Transverse colon (tissue), 4 donors: ENCODE measurements at regions not wholly inside any gene's neighbourhood (a gene's known extent, or its start where the extent isn't known, plus 50 kb on each side); places are given as distances from the start of the nearest gene placed in this dataset.
"Not testable (repeated sequence)": the region's sequence is repeated elsewhere in the genome, so short reads cannot be mapped to it uniquely, and the experiment has no call there.

Experiments
- DNase-seq: peaks from one replicate; pipeline ENCODE4 v3.0.0-alpha.2; 2019
- H3K27ac ChIP-seq, 4 donors: fragments of 200-600 bp; sonication (generic); 2 replicates each; pipeline ENCODE4 v1.5.1; 2016 to 2018; ENCODE audit warnings: inconsistent platforms in 4 of 4
- H3K27me3 ChIP-seq: fragments of 200-600 bp; sonication (generic); 2 replicates; pipeline ENCODE4 v1.5.1; 2017; ENCODE audit warnings: inconsistent platforms
- H3K36me3 ChIP-seq, 4 donors: fragments of 200-600 bp; sonication (generic); 2 replicates each; pipeline ENCODE4 v1.5.1; 2017 to 2019; ENCODE audit warnings: inconsistent platforms in 4 of 4
- H3K4me1 ChIP-seq, 4 donors: fragments of 200-600 bp; sonication (generic); 2 replicates each; pipeline ENCODE4 v1.5.1; 2017 to 2020; ENCODE audit warnings: inconsistent platforms in 4 of 4
- H3K4me3 ChIP-seq, 4 donors: fragments of 200-600 bp; sonication (generic); 1 replicate in 1 of 4; 2 replicates in 3 of 4; pipeline versions ENCODE4 v1.5.1 to v1.6.1; 2017 to 2019; ENCODE audit warnings: inconsistent platforms in 4 of 4
- H3K9me3 ChIP-seq, 2 donors: fragments of 200-600 bp; sonication (generic); 2 replicates each; pipeline ENCODE4 v1.5.1; 2017 to 2019; ENCODE audit warnings: inconsistent platforms in 2 of 2
- EP300 ChIP-seq: sonication (generic); formaldehyde crosslinking; IDR thresholded peaks from one replicate; pipeline ENCODE4 v1.6.1; 2017; ENCODE audit warnings: antibody characterized with exemption, low read depth
- POLR2A ChIP-seq: fragments of 450-650 bp; IDR thresholded peaks from one replicate; pipeline ENCODE4 v1.6.1; 2016; ENCODE audit warnings: antibody characterized with exemption, mild to moderate bottlenecking, moderate library complexity
- POLR2AphosphoS5 ChIP-seq, 3 donors: sonication (generic); formaldehyde crosslinking; IDR thresholded peaks; one replicate each; pipeline ENCODE4 v1.6.1; 2016; ENCODE audit warnings: antibody characterized with exemption in 3 of 3
- WGBS, 2 donors: methylation state at CpG; one replicate each; pipeline ENCODE4 v1.1.5; 2018; ENCODE audit warnings: low coverage in 1 of 2; 5-methylcytosine and 5-hydroxymethylcytosine counted together
- in situ Hi-C, 4 donors: fragments of 200-750 bp; cut with MboI; loops; one replicate each; pipeline versions ENCODE4 v1.15.0 to v1.15.1; 2017; ENCODE audit warnings: low sequenced_read_pairs in 3 of 4, low pct_ligation_motif_present in 1 of 4, low pct_unique_long_range_greater_than_20kb in 1 of 4
- intact Hi-C: fragments of 100-400 bp; cut with DNase I; formaldehyde crosslinking; loops from one replicate; pipeline ENCODE4 v1.15.1; 2023; ENCODE audit warnings: low total_unique reads
- TF ChIP-seq, protein P1 (sequence below), 5 experiments: fragments of 200-600 bp in 3 of 5; fragments of 450-650 bp in 2 of 5; sonication (generic) in 3 of 5; IDR thresholded peaks; 1 replicate in 2 of 5; 2 replicates in 3 of 5; pipeline ENCODE4 v1.5.1; 2016 to 2017; ENCODE audit warnings: antibody characterized with exemption in 5 of 5, inconsistent platforms in 3 of 5, mild to moderate bottlenecking in 2 of 5, moderate library complexity in 1 of 5

DNA sequence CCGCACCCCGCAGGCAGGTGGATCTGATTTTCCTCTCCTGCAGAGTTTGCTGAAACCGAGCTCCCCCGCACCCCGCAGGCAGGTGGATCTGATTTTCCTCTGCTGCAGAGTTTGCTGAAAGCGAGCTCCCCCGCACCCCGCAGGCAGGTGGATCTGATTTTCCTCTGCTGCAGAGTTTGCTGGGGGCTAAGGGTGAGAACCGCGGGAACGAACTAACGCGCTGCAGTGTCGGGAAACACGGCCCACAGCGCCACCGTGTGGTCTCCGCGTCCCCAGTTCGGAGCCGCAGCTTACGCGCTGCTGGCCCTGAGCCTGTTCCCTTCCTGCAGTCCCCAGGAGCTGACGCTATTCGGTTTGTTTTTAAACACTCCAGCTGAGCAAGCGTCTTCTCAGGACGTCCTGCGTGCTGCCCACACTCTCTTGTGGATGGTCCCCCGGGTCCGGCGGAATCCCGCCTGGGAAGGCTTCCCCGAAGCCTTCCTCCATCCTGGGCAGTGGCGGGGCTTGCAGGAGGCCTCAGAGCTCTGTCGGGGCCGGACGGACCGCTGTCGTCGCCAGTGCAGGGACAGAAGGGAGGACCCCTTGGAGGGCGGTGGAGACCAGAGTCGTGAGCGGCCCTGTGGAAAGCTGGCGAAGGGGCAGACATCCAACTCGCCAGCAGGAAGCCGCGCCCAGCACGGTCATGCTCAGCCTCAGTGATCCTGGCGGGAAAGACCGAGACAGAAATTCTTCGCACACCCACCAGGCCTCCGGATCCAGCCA is 121.2 kb upstream of the LPCAT1 start:
- in situ Hi-C loops (loop anchor here (10.0 to 25.0 kb wide), 5 partner anchors 158 to 470 kb away; no protein-coding TSS in a partner anchor), intact Hi-C loops (loop anchor here (2.0 to 5.0 kb wide), 2 partner anchors 258 to 476 kb away; no protein-coding TSS in a partner anchor)
- Histone ChIP-seq H3K4me1 (peaks cover 0 to 12% (median 4%) of the 10 kb centered on the region in 4 donors), H3K36me3 (no peaks in the 10 kb centered on the region), H3K27ac (no peak overlapping the region), H3K4me3 (peak overlapping the region in 2 of 4 donors; percentile 6 to 22), H3K27me3 (peaks cover 40% of the 10 kb centered on the region), H3K9me3 (no peaks in the 10 kb centered on the region)
- peak; percentile 83 for DNase-seq
- WGBS, 2 donors = 8% methylated on average over 40 of the region's 52 CpGs; no CpG with 5 or more reads in 1 of the 2 donors
- TF ChIP-seq EP300 (no peak), POLR2A (no peak), POLR2AphosphoS5 (IDR thresholded peaks at IDR 0.05) (no peak)
- TF ChIP-seq, protein P1, sequence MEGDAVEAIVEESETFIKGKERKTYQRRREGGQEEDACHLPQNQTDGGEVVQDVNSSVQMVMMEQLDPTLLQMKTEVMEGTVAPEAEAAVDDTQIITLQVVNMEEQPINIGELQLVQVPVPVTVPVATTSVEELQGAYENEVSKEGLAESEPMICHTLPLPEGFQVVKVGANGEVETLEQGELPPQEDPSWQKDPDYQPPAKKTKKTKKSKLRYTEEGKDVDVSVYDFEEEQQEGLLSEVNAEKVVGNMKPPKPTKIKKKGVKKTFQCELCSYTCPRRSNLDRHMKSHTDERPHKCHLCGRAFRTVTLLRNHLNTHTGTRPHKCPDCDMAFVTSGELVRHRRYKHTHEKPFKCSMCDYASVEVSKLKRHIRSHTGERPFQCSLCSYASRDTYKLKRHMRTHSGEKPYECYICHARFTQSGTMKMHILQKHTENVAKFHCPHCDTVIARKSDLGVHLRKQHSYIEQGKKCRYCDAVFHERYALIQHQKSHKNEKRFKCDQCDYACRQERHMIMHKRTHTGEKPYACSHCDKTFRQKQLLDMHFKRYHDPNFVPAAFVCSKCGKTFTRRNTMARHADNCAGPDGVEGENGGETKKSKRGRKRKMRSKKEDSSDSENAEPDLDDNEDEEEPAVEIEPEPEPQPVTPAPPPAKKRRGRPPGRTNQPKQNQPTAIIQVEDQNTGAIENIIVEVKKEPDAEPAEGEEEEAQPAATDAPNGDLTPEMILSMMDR (IDR thresholded peaks at IDR 0.05) = peak; percentile 75 to 84 (median 76)

DNA sequence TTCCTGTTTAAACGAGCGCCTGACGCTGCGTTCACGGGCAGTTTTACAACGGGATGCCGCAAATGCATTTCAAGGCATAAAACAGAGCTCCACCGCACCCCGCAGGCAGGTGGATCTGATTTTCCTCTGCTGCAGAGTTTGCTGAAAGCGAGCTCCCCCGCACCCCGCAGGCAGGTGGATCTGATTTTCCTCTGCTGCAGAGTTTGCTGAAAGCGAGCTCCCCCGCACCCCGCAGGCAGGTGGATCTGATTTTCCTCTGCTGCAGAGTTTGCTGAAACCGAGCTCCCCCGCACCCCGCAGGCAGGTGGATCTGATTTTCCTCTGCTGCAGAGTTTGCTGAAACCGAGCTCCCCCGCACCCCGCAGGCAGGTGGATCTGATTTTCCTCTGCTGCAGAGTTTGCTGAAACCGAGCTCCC is 120.6 kb upstream of the LPCAT1 start:
- Histone ChIP-seq H3K27me3 (peaks cover 34% of the 10 kb centered on the region), H3K4me1 (peaks cover 0 to 12% (median 4%) of the 10 kb centered on the region in 4 donors)
- in situ Hi-C loops = loop anchor here (10.0 to 25.0 kb wide), 5 partner anchors 157 to 470 kb away; no protein-coding TSS in a partner anchor
- WGBS, 2 donors = 4% methylated on average over 15 of the region's 22 CpGs; no CpG with 5 or more reads in 1 of the 2 donors
- H3K9me3 ChIP-seq, H3K36me3 ChIP-seq, DNase-seq, H3K27ac ChIP-seq, H3K4me3 ChIP-seq: not testable (repeated sequence)
- intact Hi-C loops = loop anchor here (2.0 to 5.0 kb wide), 2 partner anchors 257 to 476 kb away; no protein-coding TSS in a partner anchor

DNA sequence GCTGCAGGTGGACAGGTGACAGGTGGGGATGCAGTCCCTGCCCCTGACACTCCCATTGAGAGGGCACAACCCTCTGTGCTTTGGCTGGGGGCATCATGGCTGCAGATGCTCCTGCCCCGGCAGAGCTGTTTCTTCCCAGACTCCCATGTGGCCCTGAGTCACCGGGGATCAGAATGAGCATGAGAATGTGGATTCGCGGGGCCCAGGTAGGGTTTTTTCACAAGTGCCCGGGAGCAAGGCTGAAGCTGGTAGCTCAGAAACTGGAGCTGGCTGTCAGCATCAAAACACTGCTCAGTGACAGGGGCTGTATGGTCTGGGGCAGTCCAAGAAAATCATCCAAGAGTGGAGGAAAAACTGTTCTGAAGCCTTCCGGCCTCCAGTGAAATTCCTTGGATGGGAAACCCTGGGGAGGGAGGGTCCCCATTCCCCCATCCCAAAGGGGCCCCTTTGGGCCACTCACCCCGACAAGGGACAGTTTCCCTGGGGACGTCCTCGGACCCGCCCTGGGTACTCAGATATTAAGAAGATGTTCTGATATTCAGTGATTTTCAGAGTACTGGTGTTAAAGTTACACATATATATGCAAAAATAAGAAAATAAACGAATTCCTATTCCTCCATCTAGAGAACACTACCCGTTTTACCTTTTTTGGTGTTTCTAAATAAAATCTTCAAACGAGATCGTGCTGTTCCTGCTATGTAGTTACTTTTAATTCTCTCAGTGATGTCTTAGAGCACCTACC is 120.1 kb upstream of the LPCAT1 start:
- in situ Hi-C loops = loop anchor here (10.0 to 25.0 kb wide), 5 partner anchors 157 to 469 kb away; no protein-coding TSS in a partner anchor
- peaks cover 34% of the 10 kb centered on the region for H3K27me3 ChIP-seq
- no peak overlapping the region for H3K27ac ChIP-seq
- peaks cover 0 to 12% (median 4%) of the 10 kb centered on the region in 4 donors for H3K4me1 ChIP-seq
- DNase-seq = no peak
- intact Hi-C loops = loop anchor here (2.0 to 5.0 kb wide), 2 partner anchors 257 to 475 kb away; no protein-coding TSS in a partner anchor
- H3K36me3 ChIP-seq = no peaks in the 10 kb centered on the region
- H3K4me3 ChIP-seq = no peak overlapping the region
- no peak for TF ChIP-seq POLR2A
- no peak for TF ChIP-seq EP300
- TF ChIP-seq, protein P1 (IDR thresholded peaks at IDR 0.05) = no peak
- TF ChIP-seq POLR2AphosphoS5 (IDR thresholded peaks at IDR 0.05) = no peak
- H3K9me3 ChIP-seq = no peaks in the 10 kb centered on the region
- 23 to 30% methylated on average over 9 to 11 of the region's 14 CpGs for WGBS, 2 donors

DNA sequence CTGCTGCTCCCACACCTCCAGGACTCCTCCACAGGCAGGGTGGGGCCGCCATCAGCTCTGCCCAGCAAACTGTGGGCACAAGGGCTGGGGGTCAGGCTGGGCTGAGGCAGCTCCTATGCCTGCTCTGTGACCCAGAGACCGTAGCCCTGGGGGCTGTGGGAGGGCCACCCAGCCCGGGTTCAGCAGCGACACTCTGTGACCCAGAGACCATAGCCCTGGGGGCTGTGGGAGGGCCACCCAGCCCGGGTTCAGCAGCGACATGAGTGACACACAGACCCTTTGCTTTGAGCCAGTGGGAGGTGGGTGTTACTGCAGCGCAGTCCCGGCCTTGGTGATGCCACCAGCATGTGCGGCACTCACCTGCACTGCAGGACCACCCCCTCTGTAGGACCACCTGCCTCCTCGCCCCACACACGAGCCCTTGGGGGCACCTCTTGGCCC is 118.9 kb upstream of the LPCAT1 start:
- in situ Hi-C loops = loop anchor here (10.0 to 25.0 kb wide), 5 partner anchors 155 to 468 kb away; no protein-coding TSS in a partner anchor
- Histone ChIP-seq H3K36me3 (no peaks in the 10 kb centered on the region), H3K27ac (no peak overlapping the region), H3K4me1 (peaks cover 0 to 12% (median 4%) of the 10 kb centered on the region in 4 donors), H3K4me3 (no peak overlapping the region), H3K27me3 (peaks cover 30% of the 10 kb centered on the region), H3K9me3 (no peaks in the 10 kb centered on the region)
- no peak for DNase-seq
- intact Hi-C loops = loop anchor here (5.0 kb wide), 1 partner anchor 255 kb away; no protein-coding TSS in a partner anchor
- TF ChIP-seq, protein P1 (IDR thresholded peaks at IDR 0.05) = no peak
- TF ChIP-seq POLR2A (no peak), POLR2AphosphoS5 (IDR thresholded peaks at IDR 0.05) (no peak), EP300 (no peak)
- 52% methylated on average over 4 of the region's 11 CpGs; no CpG with 5 or more reads in 1 of the 2 donors for WGBS, 2 donors
